ENCODE measurements at regions not wholly inside any gene's neighbourhood (a gene's known extent, or its start where the extent isn't known, plus 50 kb on each side); places are given as distances from the start of the nearest gene placed in this dataset.

- Histone ChIP-seq H4K20me1 (ENCODE audit: insufficient read depth) (no peaks in the 10 kb centered on the region), H3K36me3 (ENCODE audit: insufficient read depth) (no peaks in the 10 kb centered on the region), H3K27ac (no peak overlapping the region), H3K4me1 (ENCODE audit: low read depth, poor library complexity, severe bottlenecking) (no peaks in the 10 kb centered on the region), H3K27me3 (ENCODE audit: insufficient read depth, low read depth) (no peaks in the 10 kb centered on the region), H2AFZ (ENCODE audit: low read depth) (no peak overlapping the region), H3K9ac (no peak overlapping the region), H3K4me2 (no peak overlapping the region), H3K79me2 (ENCODE audit: insufficient read depth, low read depth) (no peaks in the 10 kb centered on the region), H3K4me3 (IDR thresholded peaks at IDR 0.05; ENCODE audit: insufficient read depth, low read depth, low read length) (no peak overlapping the region)
- TF ChIP-seq CTCF (conservative IDR thresholded peaks at IDR 0.05; ENCODE audit: low read depth, low read length) = no peak
Observed at GRCh38 chr3:117133066-117133465, 423.5 kb downstream of the TUSC7 start.

GRCh38 chr3:117135207-117135606 lies 425.6 kb downstream of the TUSC7 start:
- Histone ChIP-seq H4K20me1 (ENCODE audit: insufficient read depth) (no peaks in the 10 kb centered on the region), H3K4me3 (IDR thresholded peaks at IDR 0.05; ENCODE audit: insufficient read depth, low read depth, low read length) (no peak overlapping the region), H3K9ac (no peak overlapping the region), H3K79me2 (ENCODE audit: insufficient read depth, low read depth) (no peaks in the 10 kb centered on the region), H3K27ac (no peak overlapping the region), H3K4me2 (no peak overlapping the region), H3K4me1 (ENCODE audit: low read depth, poor library complexity, severe bottlenecking) (no peaks in the 10 kb centered on the region), H3K27me3 (ENCODE audit: insufficient read depth, low read depth) (no peaks in the 10 kb centered on the region), H2AFZ (ENCODE audit: low read depth) (no peak overlapping the region), H3K36me3 (ENCODE audit: insufficient read depth) (no peaks in the 10 kb centered on the region)
- TF ChIP-seq CTCF (conservative IDR thresholded peaks at IDR 0.05; ENCODE audit: low read depth, low read length) = no peak

GRCh38 chr3:117136003-117136402 lies 426.4 kb downstream of the TUSC7 start:
- Histone ChIP-seq H2AFZ (ENCODE audit: low read depth) (no peak overlapping the region), H3K79me2 (ENCODE audit: insufficient read depth, low read depth) (no peaks in the 10 kb centered on the region), H3K27ac (no peak overlapping the region), H3K4me1 (ENCODE audit: low read depth, poor library complexity, severe bottlenecking) (no peaks in the 10 kb centered on the region), H3K27me3 (ENCODE audit: insufficient read depth, low read depth) (no peaks in the 10 kb centered on the region), H3K4me2 (no peak overlapping the region), H4K20me1 (ENCODE audit: insufficient read depth) (no peaks in the 10 kb centered on the region), H3K4me3 (IDR thresholded peaks at IDR 0.05; ENCODE audit: insufficient read depth, low read depth, low read length) (no peak overlapping the region), H3K36me3 (ENCODE audit: insufficient read depth) (no peaks in the 10 kb centered on the region), H3K9ac (no peak overlapping the region)
- TF ChIP-seq CTCF (conservative IDR thresholded peaks at IDR 0.05; ENCODE audit: low read depth, low read length) = no peak

- no peaks in the 10 kb centered on the region for H3K4me1 ChIP-seq (ENCODE audit: low read depth, poor library complexity, severe bottlenecking)
- H2AFZ ChIP-seq (ENCODE audit: low read depth) = no peak overlapping the region
- no peak overlapping the region for H3K4me2 ChIP-seq
- no peak overlapping the region for H3K27ac ChIP-seq
- no peaks in the 10 kb centered on the region for H3K36me3 ChIP-seq (ENCODE audit: insufficient read depth)
- H3K4me3 ChIP-seq (IDR thresholded peaks at IDR 0.05; ENCODE audit: insufficient read depth, low read depth, low read length) = no peak overlapping the region
- H3K9ac ChIP-seq = no peak overlapping the region
- no peak for TF ChIP-seq CTCF (conservative IDR thresholded peaks at IDR 0.05; ENCODE audit: low read depth, low read length)
- H3K79me2 ChIP-seq (ENCODE audit: insufficient read depth, low read depth) = no peaks in the 10 kb centered on the region
- H3K27me3 ChIP-seq (ENCODE audit: insufficient read depth, low read depth) = no peaks in the 10 kb centered on the region
- no peaks in the 10 kb centered on the region for H4K20me1 ChIP-seq (ENCODE audit: insufficient read depth)
Observed at GRCh38 chr3:117137065-117137464, 427.5 kb downstream of the TUSC7 start.

- Histone ChIP-seq H3K4me2 (no peak overlapping the region), H3K27ac (no peak overlapping the region), H3K36me3 (ENCODE audit: insufficient read depth) (no peaks in the 10 kb centered on the region), H3K4me3 (IDR thresholded peaks at IDR 0.05; ENCODE audit: insufficient read depth, low read depth, low read length) (no peak overlapping the region), H2AFZ (ENCODE audit: low read depth) (no peak overlapping the region), H4K20me1 (ENCODE audit: insufficient read depth) (no peaks in the 10 kb centered on the region), H3K4me1 (ENCODE audit: low read depth, poor library complexity, severe bottlenecking) (no peaks in the 10 kb centered on the region), H3K9ac (no peak overlapping the region), H3K27me3 (ENCODE audit: insufficient read depth, low read depth) (no peaks in the 10 kb centered on the region), H3K79me2 (ENCODE audit: insufficient read depth, low read depth) (no peaks in the 10 kb centered on the region)
- TF ChIP-seq CTCF (conservative IDR thresholded peaks at IDR 0.05; ENCODE audit: low read depth, low read length) = no peak
Observed at GRCh38 chr3:117139681-117140080, 430.1 kb downstream of the TUSC7 start.

Data from KMS-11 (cell line).